HFFc6 (cell line): ENCODE measurements at regions not wholly inside any gene's neighbourhood (a gene's known extent, or its start where the extent isn't known, plus 50 kb on each side); places are given as distances from the start of the nearest gene placed in this dataset.

Experiments used
- DNase-seq: peaks from one replicate; pipeline ENCODE4 v3.0.0-alpha.2; 2018
- H3K27ac Mint-ChIP-seq: 2 replicates; pipeline ENCODE4 v1.8.0; 2020; ENCODE audit warnings: mild to moderate bottlenecking, mixed read lengths
- H3K27me3 Mint-ChIP-seq: 2 replicates; pipeline ENCODE4 v1.8.0; 2021; ENCODE audit warnings: mild to moderate bottlenecking, moderate library complexity, mixed read lengths; ENCODE audit not compliant: insufficient read depth
- H3K36me3 Mint-ChIP-seq: 2 replicates; pipeline ENCODE4 v1.8.0; 2021; ENCODE audit warnings: low read depth, mixed read lengths
- H3K4me1 Mint-ChIP-seq: 2 replicates; pipeline ENCODE4 v1.8.0; 2020; ENCODE audit warnings: low read depth, mixed read lengths
- H3K4me3 Mint-ChIP-seq: 2 replicates; pipeline ENCODE4 v1.8.0; 2020; ENCODE audit warnings: mild to moderate bottlenecking, moderate library complexity, mixed read lengths
- H3K9me3 Mint-ChIP-seq: 2 replicates; pipeline ENCODE4 v1.8.0; 2020; ENCODE audit warnings: mild to moderate bottlenecking, mixed read lengths
- CTCF ChIP-seq: fragments of 200-600 bp; sonication (generic); IDR thresholded peaks from 2 replicates; pipeline ENCODE4 v1.5.0; 2021; ENCODE audit warnings: antibody characterized with exemption, mild to moderate bottlenecking

GRCh38 chrX:65595460-65595876 is 60.9 kb upstream of the LAS1L start:
- Mint-ChIP-seq H3K4me1 (peaks cover 34% of the 10 kb centered on the region), H3K9me3 (no peaks in the 10 kb centered on the region), H3K4me3 (peak overlapping the region; percentile 51; the same call in 1 of the 2 replicates), H3K27ac (peak overlapping the region; percentile 83), H3K27me3 (no peaks in the 10 kb centered on the region; the same call in none of the 2 replicates), H3K36me3 (no peaks in the 10 kb centered on the region)
- DNase-seq: peak; percentile 93
- peak; percentile 96 for TF ChIP-seq CTCF

DNA sequence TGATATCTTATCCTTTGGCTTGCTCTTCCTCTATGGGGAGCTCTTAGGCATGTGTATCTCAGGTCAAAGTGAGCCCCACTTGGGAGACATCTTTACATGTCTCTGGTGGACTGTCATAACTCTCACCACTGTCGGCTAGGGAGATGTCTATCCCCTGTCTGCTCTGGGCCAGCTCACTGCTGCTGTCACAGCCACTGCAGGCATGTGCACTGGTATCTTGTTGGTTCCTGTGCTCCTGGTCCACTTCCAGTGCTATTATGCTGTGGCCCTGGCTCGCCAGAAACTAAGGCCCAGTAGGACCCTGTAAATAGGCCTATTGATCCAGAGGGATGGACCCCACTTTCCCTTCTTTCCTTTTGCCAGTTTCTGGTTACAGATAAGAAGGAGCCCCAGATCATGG is 56.6 kb upstream of the LAS1L start:
- no peaks in the 10 kb centered on the region; the same call in 1 of the 2 replicates for H3K27me3 Mint-ChIP-seq
- no peak for DNase-seq
- no peaks in the 10 kb centered on the region for H3K9me3 Mint-ChIP-seq
- H3K4me3 Mint-ChIP-seq: no peak overlapping the region
- H3K27ac Mint-ChIP-seq: no peak overlapping the region
- TF ChIP-seq CTCF: no peak
- H3K36me3 Mint-ChIP-seq: no peaks in the 10 kb centered on the region
- H3K4me1 Mint-ChIP-seq: peaks cover 37% of the 10 kb centered on the region

DNA sequence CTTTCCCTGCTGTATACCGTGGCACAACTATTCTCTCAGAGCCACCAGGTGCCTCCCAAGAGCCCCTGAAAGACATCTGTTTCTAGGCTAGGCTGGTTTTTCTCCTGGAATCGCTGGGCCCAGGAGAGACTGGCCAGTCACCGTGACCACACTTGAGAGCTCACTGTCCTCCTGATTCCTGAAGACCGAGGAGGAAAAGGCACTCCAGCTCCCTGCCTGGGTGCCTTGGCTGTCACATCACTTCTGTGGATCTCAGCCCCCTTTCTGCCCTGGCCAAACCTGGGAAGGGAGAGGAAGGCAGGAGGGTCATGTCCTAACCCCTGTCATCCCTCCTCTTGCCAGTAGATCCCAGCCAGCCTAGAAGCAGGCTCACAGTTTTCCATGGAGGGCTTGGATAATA is 54.7 kb upstream of the LAS1L start:
- Mint-ChIP-seq H3K9me3 (no peaks in the 10 kb centered on the region), H3K36me3 (no peaks in the 10 kb centered on the region), H3K27me3 (no peaks in the 10 kb centered on the region; the same call in 1 of the 2 replicates), H3K4me3 (no peak overlapping the region), H3K4me1 (peaks cover 24% of the 10 kb centered on the region), H3K27ac (no peak overlapping the region)
- TF ChIP-seq CTCF: no peak
- DNase-seq: no peak

- Mint-ChIP-seq H3K4me1 (peaks cover 24% of the 10 kb centered on the region), H3K27me3 (no peaks in the 10 kb centered on the region; the same call in 1 of the 2 replicates)
Observed at GRCh38 chrX:65588795-65589194, 54.2 kb upstream of the LAS1L start.

DNA sequence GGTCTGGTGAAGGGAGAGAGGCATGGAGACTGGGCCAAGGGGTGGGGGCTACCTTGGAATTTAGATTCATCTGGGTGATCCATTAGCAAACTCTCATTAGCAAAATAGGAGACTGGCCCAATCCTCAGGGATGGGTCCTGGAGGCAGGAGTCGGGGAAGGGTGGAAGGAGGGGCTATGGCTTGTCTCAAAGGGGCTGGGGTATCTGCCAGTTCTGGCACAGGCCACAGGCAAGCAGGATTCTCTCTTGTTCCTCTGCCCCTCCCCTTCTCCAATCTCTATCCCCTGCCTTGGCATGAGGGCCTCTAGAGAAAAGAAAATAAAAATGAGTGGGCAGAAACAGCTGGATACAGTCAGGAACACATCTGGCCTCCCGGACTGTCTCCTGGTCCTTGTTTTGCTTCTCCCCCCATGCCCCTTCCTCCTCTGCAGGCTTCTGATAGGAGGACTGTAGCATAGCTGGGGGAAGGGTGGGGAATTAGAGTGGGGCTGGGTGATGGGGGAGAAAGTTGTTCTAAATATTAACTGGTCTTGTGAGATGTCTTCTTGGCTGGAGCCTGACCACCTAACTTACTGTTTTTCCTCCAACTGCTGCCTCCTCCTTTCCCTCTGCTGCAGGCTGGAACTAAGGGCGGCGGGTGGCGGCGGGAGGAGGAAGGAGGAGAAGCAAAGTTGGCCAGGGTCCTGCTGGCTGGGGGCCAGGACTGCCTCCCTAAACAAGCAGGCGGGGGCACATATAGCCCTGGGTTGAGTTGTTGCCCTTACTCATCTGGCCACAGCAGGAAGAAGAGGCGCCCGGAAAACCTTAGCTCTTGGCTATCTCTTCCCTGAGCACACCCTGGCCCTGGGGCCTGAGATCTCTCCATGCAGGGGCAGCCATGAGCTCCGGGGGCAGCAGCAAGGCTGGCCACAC is 53.3 kb upstream of the LAS1L start:
- no peaks in the 10 kb centered on the region; the same call in 1 of the 2 replicates for H3K27me3 Mint-ChIP-seq
- H3K27ac Mint-ChIP-seq: no peak overlapping the region
- peaks cover 24% of the 10 kb centered on the region for H3K4me1 Mint-ChIP-seq
- peak; percentile 52 for DNase-seq
- H3K4me3 Mint-ChIP-seq: peak overlapping the region; percentile 45; the same call in 1 of the 2 replicates
- TF ChIP-seq CTCF: no peak
- no peaks in the 10 kb centered on the region for H3K36me3 Mint-ChIP-seq
- no peaks in the 10 kb centered on the region for H3K9me3 Mint-ChIP-seq

More at GRCh38 chrX:65588795-65589194, 54.2 kb upstream of the LAS1L start:
- no peak overlapping the region for H3K27ac Mint-ChIP-seq
- no peaks in the 10 kb centered on the region for H3K9me3 Mint-ChIP-seq
- no peaks in the 10 kb centered on the region for H3K36me3 Mint-ChIP-seq
- no peak for DNase-seq
- H3K4me3 Mint-ChIP-seq: no peak overlapping the region; the same call in 1 of the 2 replicates
- no peak for TF ChIP-seq CTCF
